ENCODE measurements at regions not wholly inside any gene's neighbourhood (a gene's known extent, or its start where the extent isn't known, plus 50 kb on each side); places are given as distances from the start of the nearest gene placed in this dataset.

GRCh38 chr12:13444076-13444475, 247.6 kb downstream of the EMP1 start:
- 54% methylated on average over 4 of the region's 4 CpGs for WGBS (ENCODE audit: missing lambda C conversion rate)
- no peak for FAIRE-seq

GRCh38 chr12:13443498-13443897, 247.0 kb downstream of the EMP1 start:
- no peaks in the 10 kb centered on the region for H3K9me3 ChIP-seq
- TF ChIP-seq FOSB (CRISPR knock-in tag; IDR thresholded peaks at IDR 0.05) (no peak), ZFP36 (IDR thresholded peaks at IDR 0.05; ENCODE audit: borderline replicate concordance, partially characterized antibody) (no peak), CHD4 (IDR thresholded peaks at IDR 0.05; ENCODE audit: borderline replicate concordance) (no peak), BHLHE40 (IDR thresholded peaks at IDR 0.05; ENCODE audit: low read depth, low read length) (no peak), PBX3 (IDR thresholded peaks at IDR 0.05) (no peak), CEBPB (IDR thresholded peaks at IDR 0.05) (no peak), ZNF302 (CRISPR knock-in tag; IDR thresholded peaks at IDR 0.05) (no peak), CBX2 (IDR thresholded peaks at IDR 0.05; ENCODE audit: borderline replicate concordance, low read depth) (no peak), CBX8 (IDR thresholded peaks at IDR 0.05) (no peak), KDM5A (IDR thresholded peaks at IDR 0.05) (no peak), ZSCAN20 (CRISPR knock-in tag; IDR thresholded peaks at IDR 0.05) (no peak), FOSL2 (IDR thresholded peaks at IDR 0.05) (no peak), FOSL2 (CRISPR knock-in tag; IDR thresholded peaks at IDR 0.05) (no peak)
- DNase-seq (ENCODE audit: low read depth in 1 of 2, low spot score in 1 of 2) (no peak), ATAC-seq (no peak), FAIRE-seq (no peak)
- CTCF ChIA-PET: no interaction called here
- H3K4me1 ChIP-seq: 0 out of 3 replicates have a peak, but pooled peaks cover 11% of the 10 kb centered on the region
- no peak overlapping the region for H3K4me3 ChIP-seq
- POLR2A ChIA-PET: no interaction called here
- peak overlapping the region in 1 of 2 experiments; percentile 11; a peak in 1 of 6 replicates for H3K27ac ChIP-seq
- H3K4me2 ChIP-seq: peak overlapping the region; percentile 35; the same call in 2 of the 3 replicates

More at GRCh38 chr12:13444076-13444475, 247.6 kb downstream of the EMP1 start:
- H3K4me2 ChIP-seq: peak overlapping the region; percentile 35; the same call in 2 of the 3 replicates
- ChIA-PET POLR2A (no interaction called here), CTCF (no interaction called here)
- no peak for DNase-seq (ENCODE audit: low read depth in 1 of 2, low spot score in 1 of 2)
- H3K4me1 ChIP-seq: 0 out of 3 replicates have a peak, but pooled peaks cover 11% of the 10 kb centered on the region
- no peak overlapping the region for H3K4me3 ChIP-seq
- TF ChIP-seq CEBPB (IDR thresholded peaks at IDR 0.05): 0 out of 4 replicates have a peak, but pooled peaks of 1 of the 2 experiments have one; percentile 21
- TF ChIP-seq NPAS2 (CRISPR knock-in tag; IDR thresholded peaks at IDR 0.05; ENCODE audit: borderline replicate concordance): no peak
- no peak for ATAC-seq
- no peaks in the 10 kb centered on the region for H3K9me3 ChIP-seq
- H3K27ac ChIP-seq: no peak overlapping the region

- TF ChIP-seq RNF2 (IDR thresholded peaks at IDR 0.05; ENCODE audit: borderline replicate concordance, low read depth) (no peak), ESRRA (IDR thresholded peaks at IDR 0.05; ENCODE audit: borderline replicate concordance, low read length) (no peak), FOSL2 (IDR thresholded peaks at IDR 0.05) (no peak), FOSL2 (CRISPR knock-in tag; IDR thresholded peaks at IDR 0.05) (no peak), GATA3 (IDR thresholded peaks at IDR 0.05; ENCODE audit: borderline replicate concordance) (no peak), MYC (IDR thresholded peaks at IDR 0.05; ENCODE audit: borderline replicate concordance, low read length) (no peak), HOXB13 (CRISPR knock-in tag; IDR thresholded peaks at IDR 0.05; ENCODE audit: low read depth) (no peak), HEYL (CRISPR knock-in tag; IDR thresholded peaks at IDR 0.05) (no peak), EHMT2 (IDR thresholded peaks at IDR 0.05; ENCODE audit: low read depth) (no peak), EP300 (IDR thresholded peaks at IDR 0.05) (no peak), HOXA7 (CRISPR knock-in tag; IDR thresholded peaks at IDR 0.05) (no peak), RFX5 (IDR thresholded peaks at IDR 0.05) (no peak), RARB (CRISPR knock-in tag; IDR thresholded peaks at IDR 0.05) (no peak), HES2 (IDR thresholded peaks at IDR 0.05) (no peak), CBX2 (IDR thresholded peaks at IDR 0.05; ENCODE audit: borderline replicate concordance, low read depth) (no peak), POLR2A (IDR thresholded peaks at IDR 0.05; ENCODE audit: low read length) (no peak), HMGXB4 (CRISPR knock-in tag; IDR thresholded peaks at IDR 0.05; ENCODE audit: borderline replicate concordance) (no peak), ZFP36 (IDR thresholded peaks at IDR 0.05; ENCODE audit: borderline replicate concordance, partially characterized antibody) (no peak), KDM5A (IDR thresholded peaks at IDR 0.05) (no peak)
- ATAC-seq (no peak), FAIRE-seq (no peak), DNase-seq (ENCODE audit: low read depth in 1 of 2, low spot score in 1 of 2) (no peak)
- no peak overlapping the region for H3K4me3 ChIP-seq
- H3K9me3 ChIP-seq: no peaks in the 10 kb centered on the region
- peak overlapping the region in 1 of 2 experiments; percentile 11; a peak in 1 of 6 replicates for H3K27ac ChIP-seq
- CTCF ChIA-PET: no interaction called here
- no peak overlapping the region for H3K4me2 ChIP-seq
- 64% methylated on average over 2 of the region's 2 CpGs for WGBS (ENCODE audit: missing lambda C conversion rate)
- POLR2A ChIA-PET: no interaction called here
- 0 out of 3 replicates have a peak, but pooled peaks cover 11% of the 10 kb centered on the region for H3K4me1 ChIP-seq
Measured at GRCh38 chr12:13443028-13443427, 246.5 kb downstream of the EMP1 start.

Data from A549 (cell line).